Mucosa of rectum (tissue), 2 donors: ENCODE measurements at regions not wholly inside any gene's neighbourhood (a gene's known extent, or its start where the extent isn't known, plus 50 kb on each side); places are given as distances from the start of the nearest gene placed in this dataset.

ENCODE experiments used
- H3K27ac ChIP-seq, 2 donors: one replicate each; pipeline ENCODE4 v1.7.0; 2013; ENCODE audit warnings: inconsistent platforms in 2 of 2, low read depth in 2 of 2, low read length in 2 of 2
- H3K27me3 ChIP-seq, 2 donors: one replicate each; pipeline ENCODE4 v1.7.0; 2013; ENCODE audit warnings: low read length in 2 of 2; ENCODE audit not compliant: control insufficient read depth in 2 of 2, insufficient read depth in 2 of 2
- H3K36me3 ChIP-seq, 2 donors: one replicate each; pipeline ENCODE4 v1.7.0; 2013; ENCODE audit warnings: low read length in 2 of 2; ENCODE audit not compliant: control insufficient read depth in 2 of 2, insufficient read depth in 2 of 2
- H3K4me1 ChIP-seq, 2 donors: one replicate each; pipeline ENCODE4 v1.7.0; 2013; ENCODE audit warnings: low read length in 2 of 2, mild to moderate bottlenecking in 1 of 2; ENCODE audit not compliant: control insufficient read depth in 2 of 2, insufficient read depth in 2 of 2
- H3K4me3 ChIP-seq, 2 donors: one replicate each; pipeline ENCODE4 v1.7.0; 2013; ENCODE audit warnings: low read length in 2 of 2
- H3K9ac ChIP-seq, 2 donors: one replicate each; pipeline ENCODE4 v1.7.0; 2013; ENCODE audit warnings: low read length in 2 of 2, low read depth in 1 of 2, mild to moderate bottlenecking in 1 of 2
- H3K9me3 ChIP-seq, 2 donors: one replicate each; pipeline ENCODE4 v1.7.0; 2013; ENCODE audit warnings: low read length in 2 of 2; ENCODE audit not compliant: control insufficient read depth in 2 of 2
- donor health status: healthy.
- donor health status: Normal muscosa, but diverticular disease.

- no peak overlapping the region for H3K4me3 ChIP-seq
- no peak overlapping the region for H3K9ac ChIP-seq
- H3K27me3 ChIP-seq, result no peaks in the 10 kb centered on the region
- no peaks in the 10 kb centered on the region for H3K4me1 ChIP-seq
- no peaks in the 10 kb centered on the region for H3K9me3 ChIP-seq
- H3K27ac ChIP-seq, result no peak overlapping the region
- H3K36me3 ChIP-seq, result no peaks in the 10 kb centered on the region
Observed at GRCh38 chrX:140343226-140343868, 161.5 kb downstream of the SOX3 start.

GRCh38 chrX:140342410-140342809, 162.5 kb downstream of the SOX3 start:
- Histone ChIP-seq H3K36me3 (no peaks in the 10 kb centered on the region), H3K9me3 (no peaks in the 10 kb centered on the region), H3K27ac (no peak overlapping the region), H3K27me3 (no peaks in the 10 kb centered on the region), H3K9ac (no peak overlapping the region), H3K4me3 (no peak overlapping the region), H3K4me1 (no peaks in the 10 kb centered on the region)

- H3K27ac ChIP-seq, result no peak overlapping the region
- H3K9ac ChIP-seq, result no peak overlapping the region
- no peaks in the 10 kb centered on the region for H3K27me3 ChIP-seq
- no peak overlapping the region for H3K4me3 ChIP-seq
- no peaks in the 10 kb centered on the region for H3K36me3 ChIP-seq
- H3K9me3 ChIP-seq, result no peaks in the 10 kb centered on the region
- no peaks in the 10 kb centered on the region for H3K4me1 ChIP-seq
Observed at GRCh38 chrX:140337263-140337662, 167.6 kb downstream of the SOX3 start.

GRCh38 chrX:140318296-140318695, 186.6 kb downstream of the SOX3 start:
- H3K9ac ChIP-seq, result no peak overlapping the region
- no peak overlapping the region for H3K4me3 ChIP-seq
- no peak overlapping the region for H3K27ac ChIP-seq
- H3K9me3 ChIP-seq, result no peaks in the 10 kb centered on the region
- H3K27me3 ChIP-seq, result no peaks in the 10 kb centered on the region
- no peaks in the 10 kb centered on the region for H3K4me1 ChIP-seq
- no peaks in the 10 kb centered on the region for H3K36me3 ChIP-seq

GRCh38 chrX:140317462-140317861, 187.4 kb downstream of the SOX3 start:
- no peak overlapping the region for H3K27ac ChIP-seq
- no peak overlapping the region for H3K4me3 ChIP-seq
- H3K9me3 ChIP-seq, result no peaks in the 10 kb centered on the region
- H3K4me1 ChIP-seq, result no peaks in the 10 kb centered on the region
- H3K27me3 ChIP-seq, result no peaks in the 10 kb centered on the region
- H3K36me3 ChIP-seq, result no peaks in the 10 kb centered on the region
- no peak overlapping the region for H3K9ac ChIP-seq

- H3K36me3 ChIP-seq, result no peaks in the 10 kb centered on the region
- H3K9ac ChIP-seq, result no peak overlapping the region
- H3K4me3 ChIP-seq, result no peak overlapping the region
- no peaks in the 10 kb centered on the region for H3K9me3 ChIP-seq
- no peak overlapping the region for H3K27ac ChIP-seq
- no peaks in the 10 kb centered on the region for H3K4me1 ChIP-seq
- H3K27me3 ChIP-seq, result no peaks in the 10 kb centered on the region
Observed at GRCh38 chrX:140298960-140299825, 205.7 kb downstream of the SOX3 start.

GRCh38 chrX:140297273-140297672, 207.6 kb downstream of the SOX3 start:
- no peak overlapping the region for H3K9ac ChIP-seq
- H3K4me3 ChIP-seq, result no peak overlapping the region
- no peaks in the 10 kb centered on the region for H3K4me1 ChIP-seq
- no peaks in the 10 kb centered on the region for H3K36me3 ChIP-seq
- no peaks in the 10 kb centered on the region for H3K27me3 ChIP-seq
- no peaks in the 10 kb centered on the region for H3K9me3 ChIP-seq
- no peak overlapping the region for H3K27ac ChIP-seq

GRCh38 chrX:140292961-140293360, 211.9 kb downstream of the SOX3 start:
- Histone ChIP-seq H3K4me1 (no peaks in the 10 kb centered on the region), H3K27me3 (no peaks in the 10 kb centered on the region), H3K27ac (no peak overlapping the region), H3K9me3 (no peaks in the 10 kb centered on the region), H3K36me3 (no peaks in the 10 kb centered on the region), H3K4me3 (no peak overlapping the region), H3K9ac (no peak overlapping the region)

GRCh38 chrX:140292188-140292587, 212.7 kb downstream of the SOX3 start:
- no peaks in the 10 kb centered on the region for H3K4me1 ChIP-seq
- H3K27me3 ChIP-seq, result no peaks in the 10 kb centered on the region
- H3K27ac ChIP-seq, result no peak overlapping the region
- no peaks in the 10 kb centered on the region for H3K9me3 ChIP-seq
- no peaks in the 10 kb centered on the region for H3K36me3 ChIP-seq
- H3K9ac ChIP-seq, result no peak overlapping the region
- H3K4me3 ChIP-seq, result no peak overlapping the region

GRCh38 chrX:140274811-140275525, 229.9 kb downstream of the SOX3 start:
- Histone ChIP-seq H3K4me1 (no peaks in the 10 kb centered on the region), H3K9ac (no peak overlapping the region), H3K4me3 (no peak overlapping the region), H3K9me3 (no peaks in the 10 kb centered on the region), H3K36me3 (no peaks in the 10 kb centered on the region), H3K27ac (no peak overlapping the region), H3K27me3 (no peaks in the 10 kb centered on the region)
